ENCODE measurements at regions not wholly inside any gene's neighbourhood (a gene's known extent, or its start where the extent isn't known, plus 50 kb on each side); places are given as distances from the start of the nearest gene placed in this dataset.
"Not testable (repeated sequence)": the region's sequence is repeated elsewhere in the genome, so short reads cannot be mapped to it uniquely, and the experiment has no call there.

- no peaks in the 10 kb centered on the region for H4K20me1 ChIP-seq (ENCODE audit: insufficient read depth, low read length, poor library complexity, severe bottlenecking)
- no peak overlapping the region for H2AFZ ChIP-seq (ENCODE audit: low read length)
- no peaks in the 10 kb centered on the region for H3K9me2 ChIP-seq (replicated peaks; ENCODE audit: low read depth, low read length)
- no peak overlapping the region for H3K9ac ChIP-seq (ENCODE audit: low read depth, low read length, poor library complexity, severe bottlenecking)
- no peak overlapping the region for H3K4me2 ChIP-seq (ENCODE audit: low read depth, low read length, poor library complexity, severe bottlenecking)
- H3K27me3 ChIP-seq (ENCODE audit: insufficient read depth, low read length, poor library complexity, severe bottlenecking), result no peaks in the 10 kb centered on the region
- H3K4me1 ChIP-seq (ENCODE audit: insufficient read depth, low read length, poor library complexity, severe bottlenecking), result no peaks in the 10 kb centered on the region
- H3K79me2 ChIP-seq (ENCODE audit: insufficient read depth, low read length), result no peaks in the 10 kb centered on the region
- H3K36me3 ChIP-seq (ENCODE audit: insufficient read depth, low read length), result no peaks in the 10 kb centered on the region
- H3K4me3 ChIP-seq (ENCODE audit: low read length, poor library complexity, severe bottlenecking), result no peak overlapping the region
- peaks cover 13% of the 10 kb centered on the region; the same call in 1 of the 2 replicates for H3K9me3 ChIP-seq (ENCODE audit: insufficient read depth, low read depth, low read length)
- TF ChIP-seq EZH2phosphoT487 (IDR thresholded peaks at IDR 0.05; ENCODE audit: borderline replicate concordance) (no peak), CTCF (conservative IDR thresholded peaks at IDR 0.05; ENCODE audit: low read length) (no peak)
- H3F3A ChIP-seq (ENCODE audit: low read depth), result no peaks in the 10 kb centered on the region
Observed at GRCh38 chr11:134942681-134943080, 530.6 kb upstream of the B3GAT1 start.

- H3K79me2 ChIP-seq (ENCODE audit: insufficient read depth, low read length); H3K4me2 ChIP-seq (ENCODE audit: low read depth, low read length, poor library complexity, severe bottlenecking); H3K9me2 ChIP-seq (replicated peaks; ENCODE audit: low read depth, low read length); H2AFZ ChIP-seq (ENCODE audit: low read length); H3K36me3 ChIP-seq (ENCODE audit: insufficient read depth, low read length); H3F3A ChIP-seq (ENCODE audit: low read depth); H3K4me1 ChIP-seq (ENCODE audit: insufficient read depth, low read length, poor library complexity, severe bottlenecking); H3K9ac ChIP-seq (ENCODE audit: low read depth, low read length, poor library complexity, severe bottlenecking); H4K20me1 ChIP-seq (ENCODE audit: insufficient read depth, low read length, poor library complexity, severe bottlenecking); H3K4me3 ChIP-seq (ENCODE audit: low read length, poor library complexity, severe bottlenecking); H3K27me3 ChIP-seq (ENCODE audit: insufficient read depth, low read length, poor library complexity, severe bottlenecking): not testable (repeated sequence)
- peaks cover 12% of the 10 kb centered on the region; the same call in 1 of the 2 replicates for H3K9me3 ChIP-seq (ENCODE audit: insufficient read depth, low read depth, low read length)
Observed at GRCh38 chr11:134941936-134942600, 530.0 kb upstream of the B3GAT1 start.

GRCh38 chr11:134941326-134941725, 529.3 kb upstream of the B3GAT1 start:
- H3K9me2 ChIP-seq (replicated peaks; ENCODE audit: low read depth, low read length), result no peaks in the 10 kb centered on the region
- no peaks in the 10 kb centered on the region for H3F3A ChIP-seq (ENCODE audit: low read depth)
- H3K4me2 ChIP-seq (ENCODE audit: low read depth, low read length, poor library complexity, severe bottlenecking), result no peak overlapping the region
- no peaks in the 10 kb centered on the region for H4K20me1 ChIP-seq (ENCODE audit: insufficient read depth, low read length, poor library complexity, severe bottlenecking)
- no peak overlapping the region for H2AFZ ChIP-seq (ENCODE audit: low read length)
- no peak overlapping the region for H3K4me3 ChIP-seq (ENCODE audit: low read length, poor library complexity, severe bottlenecking)
- H3K9ac ChIP-seq (ENCODE audit: low read depth, low read length, poor library complexity, severe bottlenecking), result no peak overlapping the region
- H3K36me3 ChIP-seq (ENCODE audit: insufficient read depth, low read length), result no peaks in the 10 kb centered on the region
- peaks cover 8% of the 10 kb centered on the region; the same call in 1 of the 2 replicates for H3K9me3 ChIP-seq (ENCODE audit: insufficient read depth, low read depth, low read length)
- H3K27me3 ChIP-seq (ENCODE audit: insufficient read depth, low read length, poor library complexity, severe bottlenecking), result no peaks in the 10 kb centered on the region
- TF ChIP-seq CTCF (conservative IDR thresholded peaks at IDR 0.05; ENCODE audit: low read length) (no peak), EZH2phosphoT487 (IDR thresholded peaks at IDR 0.05; ENCODE audit: borderline replicate concordance) (no peak)
- no peaks in the 10 kb centered on the region for H3K79me2 ChIP-seq (ENCODE audit: insufficient read depth, low read length)
- no peaks in the 10 kb centered on the region for H3K4me1 ChIP-seq (ENCODE audit: insufficient read depth, low read length, poor library complexity, severe bottlenecking)

All from Loucy (cell line).